GM19395 (cell line): ENCODE measurements at regions not wholly inside any gene's neighbourhood (a gene's known extent, or its start where the extent isn't known, plus 50 kb on each side); places are given as distances from the start of the nearest gene placed in this dataset.

Experiments used
- ATAC-seq: cut with Tn5 transposase; IDR thresholded peaks from one replicate; pipeline ENCODE4 v1.9.1; 2021; ENCODE audit warnings: mild to moderate bottlenecking, moderate library complexity; ENCODE audit not compliant: unreplicated experiment

- ATAC-seq: peak; percentile 95
Measured at GRCh38 chr2:128623776-128624761, 305.4 kb upstream of the HS6ST1 start.

GRCh38 chr2:128624956-128625355 lies 306.3 kb upstream of the HS6ST1 start:
- ATAC-seq: no peak

GRCh38 chr2:128625421-128625820 lies 306.8 kb upstream of the HS6ST1 start:
- no peak for ATAC-seq

GRCh38 chr2:128625963-128626759 lies 307.5 kb upstream of the HS6ST1 start:
- no peak for ATAC-seq

- ATAC-seq: no peak
Measured at GRCh38 chr2:128626760-128627511, 308.3 kb upstream of the HS6ST1 start.

GRCh38 chr2:128628206-128628605 lies 309.5 kb upstream of the HS6ST1 start:
- ATAC-seq: no peak

- ATAC-seq: no peak
Measured at GRCh38 chr2:128628996-128629395, 310.3 kb upstream of the HS6ST1 start.

- no peak for ATAC-seq
Measured at GRCh38 chr2:128630974-128631697, 312.5 kb upstream of the HS6ST1 start.

GRCh38 chr2:128631698-128632500 lies 313.2 kb upstream of the HS6ST1 start:
- no peak for ATAC-seq

GRCh38 chr2:128632501-128632800 lies 313.8 kb upstream of the HS6ST1 start:
- ATAC-seq: no peak

- no peak for ATAC-seq
Measured at GRCh38 chr2:128633501-128633900, 314.8 kb upstream of the HS6ST1 start.

GRCh38 chr2:128635361-128635900 lies 316.8 kb upstream of the HS6ST1 start:
- ATAC-seq: no peak

GRCh38 chr2:128636802-128637147 lies 318.1 kb upstream of the HS6ST1 start:
- ATAC-seq: no peak

- ATAC-seq: no peak
Measured at GRCh38 chr2:128637481-128638155, 318.9 kb upstream of the HS6ST1 start.

GRCh38 chr2:128638341-128639119 lies 319.9 kb upstream of the HS6ST1 start:
- no peak for ATAC-seq

GRCh38 chr2:128639120-128639477 lies 320.4 kb upstream of the HS6ST1 start:
- ATAC-seq: no peak

- ATAC-seq: no peak
Measured at GRCh38 chr2:128639693-128640092, 321.0 kb upstream of the HS6ST1 start.

GRCh38 chr2:128640166-128640844 lies 321.6 kb upstream of the HS6ST1 start:
- ATAC-seq: no peak
